AG09319 (cell line): ENCODE measurements at regions not wholly inside any gene's neighbourhood (a gene's known extent, or its start where the extent isn't known, plus 50 kb on each side); places are given as distances from the start of the nearest gene placed in this dataset.

Experiments used
- DNase-seq: peaks from one replicate; pipeline ENCODE4 v3.0.0-alpha.2; 2010; ENCODE audit warnings: low read depth; ENCODE audit errors: extremely low read depth
- CTCF ChIP-seq: IDR thresholded peaks from 2 replicates; pipeline ENCODE4 v1.5.1; 2011; ENCODE audit warnings: low read depth, mild to moderate bottlenecking, inconsistent platforms, low read length, moderate library complexity

GRCh38 chr10:29096303-29096824 lies 192.5 kb upstream of the LYZL1 start:
- no peak for TF ChIP-seq CTCF
- no peak for DNase-seq

GRCh38 chr10:29098423-29098822 lies 190.4 kb upstream of the LYZL1 start:
- DNase-seq, result no peak
- no peak for TF ChIP-seq CTCF

- DNase-seq, result no peak
- TF ChIP-seq CTCF, result no peak
Observed at GRCh38 chr10:29099001-29099400, 189.9 kb upstream of the LYZL1 start.

- TF ChIP-seq CTCF, result no peak
- DNase-seq, result no peak
Observed at GRCh38 chr10:29099415-29099814, 189.5 kb upstream of the LYZL1 start.

GRCh38 chr10:29100505-29100904 lies 188.4 kb upstream of the LYZL1 start:
- DNase-seq, result no peak
- TF ChIP-seq CTCF, result no peak

GRCh38 chr10:29102233-29102632 lies 186.6 kb upstream of the LYZL1 start:
- no peak for TF ChIP-seq CTCF

GRCh38 chr10:29102636-29103035 lies 186.2 kb upstream of the LYZL1 start:
- no peak for DNase-seq
- TF ChIP-seq CTCF, result no peak

More at GRCh38 chr10:29102233-29102632, 186.6 kb upstream of the LYZL1 start:
- no peak for DNase-seq
